ENCODE measurements at regions not wholly inside any gene's neighbourhood (a gene's known extent, or its start where the extent isn't known, plus 50 kb on each side); places are given as distances from the start of the nearest gene placed in this dataset.

DNA sequence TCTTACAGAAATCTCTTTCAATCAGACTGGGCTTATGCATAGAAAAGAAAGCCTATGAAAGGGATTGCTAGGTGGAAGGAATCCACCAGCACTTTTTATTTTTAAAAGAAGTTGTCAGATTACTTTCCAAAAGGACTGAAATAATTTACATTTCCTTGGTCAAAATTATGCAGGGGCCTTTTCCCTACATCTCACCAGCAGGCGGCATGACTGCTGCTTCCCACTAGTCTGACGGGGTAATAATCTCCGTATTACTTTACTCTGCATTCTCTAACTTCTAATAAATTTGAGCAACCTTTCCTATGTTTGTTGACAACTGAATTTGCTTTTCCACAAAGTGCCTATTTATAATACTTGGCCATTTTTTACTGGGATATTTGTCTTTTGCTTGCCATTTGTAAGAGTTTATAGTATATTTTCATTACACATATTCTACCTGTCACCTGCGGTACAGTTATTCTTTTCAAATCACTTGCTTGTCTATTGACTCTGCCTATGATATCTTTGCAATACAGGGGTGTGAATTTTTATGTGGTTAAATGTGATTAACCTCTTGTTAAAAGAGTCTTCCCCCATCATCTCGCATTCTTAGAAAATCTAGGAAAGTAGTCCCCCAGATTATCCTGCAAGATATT lies 51.9 kb upstream of the USP47 start:
- peak; percentile 9 for DNase-seq (ENCODE audit: low read depth)

DNA sequence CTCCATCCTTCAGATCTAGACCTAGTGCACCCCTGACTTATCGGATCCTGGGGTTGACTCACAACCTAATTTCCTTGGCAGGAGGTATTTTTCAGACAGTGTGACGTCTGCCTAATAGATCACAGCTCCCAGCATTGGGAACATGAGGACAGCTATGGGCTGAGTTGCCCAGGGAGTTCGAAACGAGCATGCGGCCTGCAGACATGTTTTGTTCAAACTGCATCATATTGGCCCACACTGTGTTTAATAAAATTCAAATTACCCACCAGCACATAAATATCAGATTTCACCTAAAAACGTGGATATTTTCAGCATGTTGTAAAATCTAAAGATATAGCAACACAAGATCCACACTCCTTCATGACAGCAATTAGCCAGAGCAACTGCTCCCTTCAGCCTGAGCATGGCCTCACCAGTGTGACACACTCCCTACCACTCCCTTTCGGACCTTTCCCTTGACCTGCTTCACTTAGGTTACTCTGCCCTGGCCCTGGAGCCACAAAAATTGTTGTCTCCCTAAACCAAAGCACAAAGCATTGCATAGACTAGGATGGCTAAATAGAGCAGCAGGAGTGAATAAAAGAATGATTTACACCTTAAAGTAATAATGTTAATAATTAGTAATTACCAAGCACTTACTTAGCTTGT lies 53.6 kb upstream of the USP47 start:
- no peak for DNase-seq (ENCODE audit: low read depth)

DNA sequence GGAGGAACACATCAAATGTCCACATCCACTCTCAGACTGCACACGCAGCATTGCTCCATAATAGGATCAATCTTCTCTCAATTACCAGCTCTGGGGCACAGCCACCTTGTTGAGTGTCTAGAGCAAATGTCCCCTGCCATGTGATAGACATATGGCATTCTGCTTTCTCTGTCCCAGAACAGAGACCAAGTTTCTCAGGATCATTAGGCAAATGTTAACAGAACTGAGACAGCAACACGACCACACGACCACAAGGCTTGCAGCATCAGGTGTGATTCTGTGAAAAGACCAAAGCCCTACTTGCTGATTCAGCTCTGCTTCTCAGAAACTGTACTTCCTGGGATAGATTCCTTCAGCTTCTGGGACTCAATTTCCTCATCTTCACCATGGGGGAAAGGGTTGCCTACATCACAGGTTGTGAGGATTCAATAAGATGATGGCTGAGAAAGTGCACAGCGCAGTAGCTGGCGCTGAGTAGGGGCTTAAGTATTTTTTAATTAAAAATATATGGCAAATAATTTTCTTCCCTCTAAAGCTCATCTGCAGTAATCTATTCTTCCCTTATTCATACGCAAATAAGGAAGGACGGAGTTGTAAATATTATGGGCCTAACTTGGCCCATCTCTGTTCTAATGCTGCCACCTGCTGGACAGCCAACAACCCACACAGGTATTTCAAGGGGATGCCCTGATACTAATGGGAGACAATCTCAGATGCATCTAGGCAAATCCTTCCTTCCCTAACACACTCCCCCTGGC lies 54.3 kb upstream of the USP47 start:
- peak; percentile 53 for DNase-seq (ENCODE audit: low read depth)

DNA sequence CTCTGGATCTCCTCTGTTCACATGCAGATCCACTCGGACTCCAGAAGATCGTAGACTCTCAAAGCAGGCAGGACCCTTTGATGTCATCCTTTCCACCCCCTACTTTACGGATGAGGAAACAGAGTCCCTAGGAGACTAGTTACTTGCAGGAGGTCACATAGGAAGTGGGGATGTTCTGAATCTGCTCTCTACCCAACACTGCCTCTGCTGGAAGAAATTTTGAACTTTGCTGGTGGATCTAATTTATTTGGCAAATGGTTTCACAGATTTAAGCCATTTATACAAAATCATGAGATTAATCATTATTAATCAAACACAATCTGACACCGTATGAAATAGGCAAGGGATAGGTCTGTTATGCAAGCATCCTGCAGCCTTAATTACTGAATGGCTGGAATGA lies 55.0 kb upstream of the USP47 start:
- DNase-seq (ENCODE audit: low read depth): peak; percentile 19

DNA sequence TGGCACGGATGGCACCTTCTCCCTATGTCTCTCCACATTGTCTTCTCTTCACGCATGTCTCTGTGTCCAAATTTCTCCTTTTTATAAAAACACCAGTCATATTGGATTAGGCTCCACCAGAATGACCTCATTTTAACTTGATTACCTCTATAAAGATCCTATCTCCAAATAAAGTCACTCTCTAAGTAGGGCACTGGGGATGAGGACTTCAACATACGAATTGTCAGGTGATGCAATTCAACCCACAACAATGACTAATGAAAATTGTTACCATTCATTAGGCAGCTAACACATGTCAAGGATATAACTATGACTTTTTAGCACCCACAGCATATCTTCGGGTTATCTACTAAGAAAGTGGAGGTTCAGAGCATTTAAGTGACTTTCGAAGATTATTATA lies 55.5 kb upstream of the USP47 start:
- no peak for DNase-seq (ENCODE audit: low read depth)

DNA sequence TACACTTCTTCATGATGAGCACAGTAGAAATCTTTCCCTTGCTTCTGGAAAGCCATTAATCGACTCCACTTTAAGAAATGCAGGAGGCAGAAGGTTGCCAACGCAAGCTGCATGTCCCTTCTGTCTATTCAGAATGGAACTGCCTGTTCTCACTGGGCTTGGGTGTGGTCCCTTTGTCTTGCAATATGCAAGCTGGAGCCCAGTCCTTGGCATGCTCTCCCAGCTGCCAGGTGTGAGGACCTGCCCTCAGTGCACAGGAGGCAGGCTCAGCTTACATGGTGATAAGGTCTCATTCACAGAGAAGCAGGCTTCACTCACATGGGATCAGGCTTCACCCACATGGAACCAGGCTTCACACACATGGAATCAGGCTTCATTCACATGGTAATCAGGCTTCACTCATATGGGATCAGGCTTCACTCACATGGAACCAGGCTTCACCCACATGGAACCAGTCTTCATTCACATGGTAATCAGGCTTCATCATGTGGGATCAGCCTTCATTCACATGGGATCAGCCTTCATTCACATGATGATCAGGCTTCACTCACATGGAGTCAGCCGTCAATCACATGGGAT lies 59.2 kb upstream of the USP47 start:
- DNase-seq (ENCODE audit: low read depth): no peak

DNA sequence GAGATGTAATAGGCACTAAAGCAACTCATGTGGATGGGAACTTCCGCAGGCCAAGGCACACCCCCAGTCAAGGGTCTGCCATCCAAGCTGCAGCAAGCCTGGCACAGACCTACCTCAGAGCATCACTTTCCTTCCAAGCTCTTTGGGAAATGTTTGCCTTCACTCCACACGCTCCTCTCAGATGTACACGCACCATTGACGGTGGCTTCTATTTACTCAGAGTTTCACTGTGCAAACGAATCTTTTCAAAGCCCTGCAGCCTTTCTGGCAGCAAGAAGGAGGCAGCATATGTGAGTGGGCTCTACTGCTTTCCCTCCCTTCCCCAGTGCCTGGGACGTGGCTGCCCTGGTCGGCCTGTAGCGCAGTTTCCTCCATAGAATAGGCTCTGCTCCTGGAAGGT lies 60.9 kb upstream of the USP47 start:
- DNase-seq (ENCODE audit: low read depth): no peak

DNA sequence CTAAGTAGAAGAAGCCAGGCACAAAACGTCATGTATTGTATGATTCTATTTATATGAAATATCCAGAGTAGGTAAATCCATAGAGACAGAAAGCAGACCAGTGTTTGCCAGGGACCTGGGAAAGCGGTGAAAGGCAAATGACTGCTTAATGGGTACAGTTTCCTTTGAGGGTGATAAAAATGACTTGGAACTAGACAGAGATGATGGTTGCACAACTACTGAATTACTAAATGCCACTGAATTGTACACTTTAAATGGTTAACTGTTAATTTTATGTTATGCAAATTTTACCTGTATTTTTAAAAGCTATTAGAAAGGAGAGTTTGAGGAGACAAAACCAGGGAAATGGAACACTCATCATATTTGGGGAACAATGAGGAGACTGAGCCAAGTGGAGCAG lies 61.8 kb upstream of the USP47 start:
- no peak for DNase-seq (ENCODE audit: low read depth)

DNA sequence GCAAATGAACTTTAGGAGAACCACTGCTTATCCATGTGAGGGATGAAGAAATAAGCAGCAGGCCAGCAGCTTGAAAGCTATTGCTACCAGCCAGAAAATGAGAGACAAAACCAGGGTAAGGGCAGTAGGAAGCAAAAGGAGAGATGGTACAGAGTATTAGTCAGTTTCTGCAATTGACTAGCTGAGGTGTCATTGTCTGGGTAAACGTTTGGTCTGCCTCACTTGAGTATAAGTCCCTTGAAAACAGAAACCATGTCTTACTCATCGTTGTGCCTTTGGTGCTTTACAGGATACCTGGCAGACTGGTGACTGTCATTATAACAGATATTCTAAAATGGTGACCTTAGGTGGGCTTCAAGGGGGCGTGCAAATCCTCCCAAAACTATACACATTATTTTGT lies 63.9 kb upstream of the USP47 start:
- DNase-seq (ENCODE audit: low read depth): no peak

DNA sequence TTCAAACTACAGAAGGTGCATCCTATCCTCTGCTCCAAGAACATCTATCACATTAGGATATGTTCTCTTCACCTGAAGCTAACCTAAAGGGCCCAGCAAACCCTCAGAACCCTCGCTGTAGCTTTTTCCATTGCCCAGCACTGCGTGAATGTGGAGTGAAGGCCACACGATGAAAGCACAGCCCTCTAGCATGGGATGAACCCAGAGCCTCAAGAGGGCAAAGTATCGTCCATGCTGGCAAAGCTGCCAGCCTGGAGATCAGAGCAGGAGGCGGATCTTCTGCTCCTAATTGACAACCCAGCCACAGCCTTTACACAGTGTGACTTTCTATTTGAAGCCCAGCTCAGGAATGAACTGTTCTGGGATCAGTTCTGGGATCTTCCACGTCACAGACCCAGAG lies 65.1 kb upstream of the USP47 start:
- no peak for DNase-seq (ENCODE audit: low read depth)

DNA sequence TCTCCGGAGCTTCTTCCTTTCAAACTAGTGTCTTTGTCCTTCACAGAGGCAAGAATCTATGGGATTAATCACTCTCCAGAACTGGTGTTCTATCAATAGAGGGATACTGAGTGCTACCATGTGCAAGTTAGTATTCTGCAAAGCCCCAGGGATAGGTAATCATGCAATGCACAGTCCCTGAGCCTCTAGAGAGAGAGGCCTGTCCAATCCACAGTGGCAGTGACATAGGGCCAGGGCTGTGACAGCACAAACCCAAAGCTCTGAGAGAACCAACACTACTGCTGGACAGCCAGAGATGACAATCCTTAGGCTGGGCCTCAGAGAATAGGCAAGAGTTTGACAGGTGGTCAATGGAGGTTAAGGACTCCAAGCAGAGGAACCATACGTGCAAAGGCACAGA lies 66.8 kb upstream of the USP47 start:
- DNase-seq (ENCODE audit: low read depth): no peak

DNA sequence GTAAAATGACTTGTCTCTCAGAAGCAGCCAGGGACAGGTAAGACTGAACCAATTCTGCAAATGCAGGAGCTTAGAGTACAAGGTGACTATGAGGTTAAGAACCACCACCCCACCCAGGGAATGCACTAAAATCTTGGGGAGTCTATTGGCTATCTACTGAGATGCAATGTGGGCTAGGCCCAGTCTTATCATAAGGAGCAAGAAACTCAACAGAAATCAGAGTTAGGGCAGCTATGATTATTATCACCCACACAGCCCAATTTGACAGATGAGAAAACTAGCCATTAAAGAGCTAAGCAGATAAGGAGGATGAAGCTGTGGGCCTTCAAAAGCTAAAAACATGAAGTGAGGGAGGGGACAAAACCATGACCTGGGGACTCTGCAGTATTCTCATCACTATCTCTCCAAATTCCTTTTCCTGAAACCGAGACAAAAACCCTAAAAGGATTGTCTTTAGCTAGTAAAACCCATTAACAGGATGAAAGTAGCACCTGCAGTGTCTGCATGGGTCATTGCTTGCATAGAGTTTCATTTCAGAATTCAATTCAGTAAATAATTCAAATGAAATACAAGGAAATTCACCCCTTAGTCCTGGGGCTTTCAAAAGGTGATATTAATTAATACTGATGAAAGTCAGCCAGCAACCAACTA lies 68.8 kb upstream of the USP47 start:
- no peak for DNase-seq (ENCODE audit: low read depth)

DNA sequence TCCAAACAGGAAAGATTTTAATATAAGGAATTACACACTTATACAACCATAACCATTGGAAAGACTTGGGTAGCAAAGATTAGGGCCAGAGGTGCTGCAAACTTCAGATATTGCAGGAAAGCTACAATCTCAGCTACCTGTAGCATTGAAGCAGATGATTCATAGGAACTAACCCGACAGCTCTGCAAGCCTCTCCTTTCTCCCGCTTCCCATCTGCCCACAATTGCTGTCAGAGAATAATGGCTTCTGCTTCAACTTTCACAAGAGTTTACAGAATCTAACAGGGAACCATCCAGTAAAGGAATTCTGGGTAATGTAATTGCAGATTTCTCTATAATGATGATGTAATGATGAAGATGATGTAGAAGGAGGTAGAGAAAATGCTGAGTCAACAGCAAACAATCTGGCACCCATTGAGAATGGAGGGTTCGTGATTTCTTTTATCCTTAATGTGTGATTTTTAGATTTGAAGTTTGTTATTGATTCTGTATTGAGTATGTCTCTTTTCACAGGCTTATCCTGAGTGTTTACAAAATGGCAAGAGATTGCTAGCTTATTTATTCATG lies 70.8 kb upstream of the USP47 start:
- DNase-seq (ENCODE audit: low read depth): no peak

DNA sequence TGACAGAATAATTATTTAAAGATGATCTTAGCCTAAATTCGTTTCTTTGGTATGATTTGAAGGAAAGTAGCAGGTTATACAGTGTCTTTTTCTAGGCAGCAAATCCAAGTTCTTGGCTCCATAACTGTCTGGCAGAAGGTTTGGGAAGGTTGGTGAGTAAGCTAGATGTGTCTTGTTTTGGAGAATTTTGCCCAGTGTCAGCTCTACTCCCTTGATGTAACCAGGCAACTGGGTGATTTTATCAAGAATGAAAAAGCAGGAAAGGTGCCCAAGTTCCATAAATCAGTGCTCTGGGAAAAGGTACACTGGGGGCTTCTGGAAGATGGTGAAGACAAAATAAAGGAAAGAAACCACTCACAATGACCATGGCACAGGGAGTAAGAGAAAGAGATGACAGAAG lies 71.5 kb upstream of the USP47 start:
- no peak for DNase-seq (ENCODE audit: low read depth)

DNA sequence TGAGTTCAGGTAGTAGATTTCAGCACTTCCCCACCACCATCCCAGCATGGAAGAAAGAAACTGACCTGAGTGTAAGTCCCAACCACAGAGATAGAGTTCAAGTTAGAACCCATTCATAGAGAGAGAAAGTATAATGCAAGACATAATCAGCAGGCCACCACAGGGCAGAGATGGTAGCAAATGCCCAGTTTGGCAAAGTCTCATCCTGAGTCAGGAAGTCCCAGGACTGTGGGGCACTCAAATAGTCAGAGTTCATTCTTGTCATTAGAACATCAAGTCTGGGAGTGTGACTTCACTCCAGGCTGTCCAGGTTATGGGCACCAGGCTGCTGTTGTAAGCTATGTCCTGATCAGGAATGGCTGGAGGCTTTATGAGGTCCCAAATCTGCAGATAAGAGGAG lies 72.0 kb upstream of the USP47 start:
- no peak for DNase-seq (ENCODE audit: low read depth)

DNA sequence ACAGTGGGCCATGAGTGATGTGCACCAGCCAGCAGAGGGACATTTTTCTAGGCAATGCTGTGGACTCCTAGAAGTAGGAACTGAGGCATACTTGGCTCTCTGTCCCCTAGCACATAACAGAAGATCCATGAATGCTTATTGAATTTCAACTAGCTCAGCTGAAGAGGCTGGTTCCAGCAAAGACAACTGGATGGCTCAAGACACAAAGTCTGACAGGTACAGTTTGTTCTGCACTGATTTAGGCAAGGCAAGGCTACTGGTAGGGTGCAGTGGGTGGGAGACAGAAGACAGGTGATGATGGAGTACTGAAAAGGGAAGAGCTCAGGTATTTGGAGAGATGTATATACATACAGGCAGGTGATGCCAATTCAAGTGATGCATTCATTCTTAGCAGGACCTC lies 72.4 kb upstream of the USP47 start:
- no peak for DNase-seq (ENCODE audit: low read depth)

DNA sequence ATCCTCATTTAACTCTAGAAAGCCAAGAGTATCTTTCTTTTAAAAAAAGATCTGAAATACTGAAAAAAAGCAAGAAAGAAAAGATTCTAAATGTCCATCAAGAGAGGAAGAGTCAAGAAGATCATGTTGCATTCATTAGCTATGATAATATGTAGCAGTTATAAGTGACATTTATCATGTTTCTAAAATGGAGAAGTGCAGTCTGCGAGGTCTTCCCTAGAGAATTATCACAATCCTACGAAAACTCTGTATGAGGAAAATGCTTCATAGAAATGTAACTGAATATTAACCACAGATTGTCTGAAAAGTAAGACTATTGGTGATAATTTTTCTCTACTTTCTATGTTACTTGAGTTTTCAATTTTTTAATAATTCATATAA lies 77.4 kb upstream of the USP47 start:
- no peak for DNase-seq (ENCODE audit: low read depth)

DNA sequence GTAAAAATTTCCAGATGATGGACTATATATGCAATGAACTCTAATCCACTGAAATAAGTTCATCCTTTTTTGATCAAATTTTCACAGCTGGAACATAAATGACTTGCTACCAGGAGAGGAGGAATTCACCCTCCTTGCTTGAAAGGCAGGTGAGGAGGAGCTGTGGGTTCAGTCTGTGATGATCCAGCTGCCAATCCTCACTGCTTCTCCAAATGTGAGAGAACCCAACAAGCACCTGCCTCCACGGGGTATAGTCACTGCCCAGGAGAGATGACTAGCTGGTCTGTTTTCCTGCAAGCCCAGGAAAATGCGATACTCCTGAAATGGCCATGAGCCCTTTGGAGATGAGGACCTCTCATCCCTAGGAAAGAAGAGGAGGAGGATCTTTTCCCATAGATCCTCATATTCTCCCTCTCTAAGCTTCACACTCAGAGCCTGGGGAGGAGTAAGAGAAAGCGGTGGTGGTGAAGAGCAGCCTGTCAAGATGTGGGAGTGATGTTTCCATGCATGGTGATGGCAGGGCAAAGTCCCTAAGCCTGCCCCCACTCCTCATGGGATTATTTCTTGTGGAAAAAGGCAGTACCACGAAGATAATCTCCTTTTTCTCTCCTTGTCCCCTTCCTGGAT lies 77.9 kb upstream of the USP47 start:
- DNase-seq (ENCODE audit: low read depth): no peak

DNA sequence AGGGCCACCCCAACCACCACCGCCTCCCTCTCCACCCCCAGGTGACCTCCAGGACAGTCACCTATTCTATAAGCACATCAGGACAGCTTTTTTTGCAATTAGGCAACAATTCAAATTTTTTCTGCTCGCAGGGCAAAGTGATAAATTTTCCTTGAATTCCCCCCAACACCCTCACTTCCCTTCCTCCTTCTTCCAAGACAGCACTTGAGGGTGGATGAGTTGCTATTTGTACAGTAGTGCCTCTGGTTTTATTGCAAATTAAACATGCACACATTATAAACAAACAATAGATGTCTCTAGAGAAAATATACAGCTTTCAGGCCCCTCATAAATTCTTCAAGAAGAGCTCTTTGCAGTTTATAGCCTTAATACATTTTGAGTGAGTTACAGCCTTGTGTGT lies 80.9 kb upstream of the USP47 start:
- no peak for DNase-seq (ENCODE audit: low read depth)

DNA sequence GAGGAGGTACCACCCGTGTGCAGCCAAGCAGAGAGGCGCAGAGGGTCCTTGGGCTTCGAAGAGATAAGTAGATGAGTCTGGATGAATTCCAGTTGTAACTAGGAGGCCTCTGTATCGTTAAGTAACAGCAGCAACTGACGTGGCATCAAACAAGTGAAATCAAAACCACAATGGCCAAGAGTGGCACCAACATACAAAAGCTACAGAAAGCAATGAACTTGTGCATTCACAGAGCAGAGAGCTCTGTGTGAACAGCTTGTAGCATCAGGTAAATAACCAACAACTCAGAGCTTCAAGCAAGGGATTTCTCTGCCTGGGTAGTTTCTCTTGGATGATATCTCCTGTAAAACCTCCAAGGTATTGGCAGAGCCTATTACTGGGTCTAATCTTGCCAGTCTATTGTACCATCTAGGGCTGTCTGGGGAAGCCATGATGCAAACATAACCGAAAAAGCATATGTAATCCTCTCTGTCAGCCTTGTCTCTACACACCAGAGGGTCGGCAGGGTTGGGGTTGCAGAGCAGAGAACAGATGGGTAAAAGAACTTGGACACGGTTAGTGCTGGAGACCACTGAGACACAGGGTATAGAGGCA lies 83.1 kb upstream of the USP47 start:
- no peak for DNase-seq (ENCODE audit: low read depth)

DNA sequence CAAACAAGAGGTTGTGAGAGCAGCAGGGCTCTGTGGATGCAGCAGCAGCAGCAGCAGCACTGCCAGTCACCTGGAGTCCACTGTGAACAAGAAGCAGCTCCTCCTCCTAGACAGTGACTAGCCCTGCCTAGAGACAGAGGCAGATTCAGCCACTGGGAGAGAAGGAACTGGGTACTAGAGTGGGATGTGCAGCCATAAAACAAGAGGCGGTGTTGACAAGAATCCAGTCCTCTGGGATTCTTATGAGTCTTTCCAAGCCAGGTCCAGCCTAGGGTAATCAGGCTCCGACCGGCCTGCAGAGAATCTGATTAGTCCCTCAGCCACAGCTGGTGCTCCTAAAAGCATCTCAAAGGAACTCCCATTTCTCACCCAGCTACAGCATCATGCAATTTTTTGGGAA lies 83.9 kb upstream of the USP47 start:
- no peak for DNase-seq (ENCODE audit: low read depth)

DNA sequence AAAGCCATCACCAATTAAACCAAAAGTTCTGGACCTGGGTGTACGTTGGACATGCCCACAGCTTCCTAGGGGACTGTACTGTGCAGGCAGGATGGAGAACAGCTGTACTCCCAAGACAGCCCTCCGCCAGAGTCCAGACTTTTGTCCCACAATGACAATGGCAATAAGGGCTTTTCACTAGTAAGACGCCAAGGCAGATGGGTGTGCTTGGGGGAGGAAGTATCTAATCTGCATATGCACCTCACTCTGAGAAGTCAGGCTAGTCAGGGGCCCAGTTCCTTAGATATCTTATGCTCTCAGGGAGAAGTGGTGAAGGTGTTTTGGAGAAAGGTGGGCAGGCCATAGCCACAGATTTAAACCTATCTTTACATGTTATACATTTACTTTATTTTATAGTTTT lies 85.1 kb upstream of the USP47 start:
- no peak for DNase-seq (ENCODE audit: low read depth)
